ENCODE measurements at regions not wholly inside any gene's neighbourhood (a gene's known extent, or its start where the extent isn't known, plus 50 kb on each side); places are given as distances from the start of the nearest gene placed in this dataset.

GRCh38 chr14:25237845-25238244 lies 187.9 kb upstream of the STXBP6 start:
- H3K36me3 ChIP-seq (ENCODE audit: low read length): no peaks in the 10 kb centered on the region
- no peak overlapping the region for H3K27ac ChIP-seq (ENCODE audit: low read depth, low read length)
- no peak for TF ChIP-seq EZH2phosphoT487 (conservative IDR thresholded peaks at IDR 0.05; ENCODE audit: low read length)
- no peak for TF ChIP-seq CTCF (IDR thresholded peaks at IDR 0.05; ENCODE audit: insufficient read depth, low read length, poor library complexity, severe bottlenecking)
- H2AFZ ChIP-seq (ENCODE audit: low read depth, low read length, severe bottlenecking): no peak overlapping the region
- no peak overlapping the region for H3K9ac ChIP-seq (ENCODE audit: low read length)
- H3K27me3 ChIP-seq (ENCODE audit: low read length): no peaks in the 10 kb centered on the region
- H3K9me2 ChIP-seq (replicated peaks; ENCODE audit: insufficient read depth, low read length): no peaks in the 10 kb centered on the region
- no peak overlapping the region for H3K4me2 ChIP-seq (ENCODE audit: low read depth, low read length, poor library complexity, severe bottlenecking)
- no peak overlapping the region for H3K4me3 ChIP-seq (ENCODE audit: insufficient read depth, low read length, poor library complexity, severe bottlenecking)
- H4K20me1 ChIP-seq (ENCODE audit: low read depth, low read length): no peaks in the 10 kb centered on the region
- H3F3A ChIP-seq (ENCODE audit: insufficient read depth): no peaks in the 10 kb centered on the region
- H3K9me3 ChIP-seq (ENCODE audit: insufficient read depth, low read length): no peaks in the 10 kb centered on the region
- H3K79me2 ChIP-seq (ENCODE audit: insufficient read depth, low read length): no peaks in the 10 kb centered on the region

GRCh38 chr14:25233613-25234012 lies 183.7 kb upstream of the STXBP6 start:
- Histone ChIP-seq H3K4me3 (ENCODE audit: insufficient read depth, low read length, poor library complexity, severe bottlenecking) (no peak overlapping the region), H3K9me2 (replicated peaks; ENCODE audit: insufficient read depth, low read length) (no peaks in the 10 kb centered on the region), H4K20me1 (ENCODE audit: low read depth, low read length) (no peaks in the 10 kb centered on the region), H3F3A (ENCODE audit: insufficient read depth) (no peaks in the 10 kb centered on the region), H3K4me2 (ENCODE audit: low read depth, low read length, poor library complexity, severe bottlenecking) (no peak overlapping the region), H3K9me3 (ENCODE audit: insufficient read depth, low read length) (no peaks in the 10 kb centered on the region), H3K79me2 (ENCODE audit: insufficient read depth, low read length) (no peaks in the 10 kb centered on the region), H3K36me3 (ENCODE audit: low read length) (no peaks in the 10 kb centered on the region), H3K27me3 (ENCODE audit: low read length) (no peaks in the 10 kb centered on the region), H2AFZ (ENCODE audit: low read depth, low read length, severe bottlenecking) (no peak overlapping the region), H3K9ac (ENCODE audit: low read length) (no peak overlapping the region), H3K27ac (ENCODE audit: low read depth, low read length) (no peak overlapping the region)
- no peak for TF ChIP-seq EZH2phosphoT487 (conservative IDR thresholded peaks at IDR 0.05; ENCODE audit: low read length)
- TF ChIP-seq CTCF (IDR thresholded peaks at IDR 0.05; ENCODE audit: insufficient read depth, low read length, poor library complexity, severe bottlenecking): no peak

- Histone ChIP-seq H3K4me3 (ENCODE audit: insufficient read depth, low read length, poor library complexity, severe bottlenecking) (no peak overlapping the region), H3F3A (ENCODE audit: insufficient read depth) (no peaks in the 10 kb centered on the region), H3K79me2 (ENCODE audit: insufficient read depth, low read length) (no peaks in the 10 kb centered on the region), H3K9ac (ENCODE audit: low read length) (no peak overlapping the region), H3K27me3 (ENCODE audit: low read length) (no peaks in the 10 kb centered on the region), H3K9me3 (ENCODE audit: insufficient read depth, low read length) (no peaks in the 10 kb centered on the region), H3K36me3 (ENCODE audit: low read length) (no peaks in the 10 kb centered on the region), H3K4me2 (ENCODE audit: low read depth, low read length, poor library complexity, severe bottlenecking) (no peak overlapping the region), H4K20me1 (ENCODE audit: low read depth, low read length) (no peaks in the 10 kb centered on the region), H3K9me2 (replicated peaks; ENCODE audit: insufficient read depth, low read length) (no peaks in the 10 kb centered on the region), H2AFZ (ENCODE audit: low read depth, low read length, severe bottlenecking) (no peak overlapping the region), H3K27ac (ENCODE audit: low read depth, low read length) (no peak overlapping the region)
- no peak for TF ChIP-seq CTCF (IDR thresholded peaks at IDR 0.05; ENCODE audit: insufficient read depth, low read length, poor library complexity, severe bottlenecking)
- no peak for TF ChIP-seq EZH2phosphoT487 (conservative IDR thresholded peaks at IDR 0.05; ENCODE audit: low read length)
Observed at GRCh38 chr14:25231004-25231403, 181.1 kb upstream of the STXBP6 start.
